T-cell (primary cell): ENCODE measurements at regions not wholly inside any gene's neighbourhood (a gene's known extent, or its start where the extent isn't known, plus 50 kb on each side); places are given as distances from the start of the nearest gene placed in this dataset.

Experiments
- ATAC-seq, 4 experiments: fragments of 200-7000 bp in 3 of 4; fragments of 150-1000 bp in 1 of 4; cut with Tn5 transposase; replicated peaks in 1 of 4; 1 replicate in 3 of 4; 2 replicates in 1 of 4; pipeline ENCODE4 v1.10.0; 2021; ENCODE audit warnings: moderate library complexity in 3 of 4, mild to moderate bottlenecking in 2 of 4, moderate number of reproducible peaks in 1 of 4
- CTCF ChIA-PET, 2 donors: fragments of 300-600 bp; sonication (Branson Sonifier 250); formaldehyde crosslinking; loops; one replicate each; lab custom pipeline; 2022; ENCODE audit warnings: antibody characterized with exemption in 2 of 2; lab: Charles Lee
- POLR2A ChIA-PET, 2 donors: fragments of 300-600 bp; sonication (Branson Sonifier 250); formaldehyde crosslinking; loops; one replicate each; lab custom pipeline; 2022; ENCODE audit warnings: antibody characterized with exemption in 2 of 2; lab: Charles Lee
- DNase-seq, 35 experiments: peaks; one replicate each; pipeline versions ENCODE4 v3.0.0 to v3.0.0-alpha.2; 2013 to 2023
- H3K27ac ChIP-seq: one replicate; pipeline ENCODE4 v1.5.1; 2013; ENCODE audit warnings: low read length
- H3K27me3 ChIP-seq, 2 experiments: replicated peaks in 1 of 2; 1 replicate in 1 of 2; 2 replicates in 1 of 2; pipeline versions ENCODE4 v1.6.1 to v1.7.0; 2013; ENCODE audit warnings: low read length in 1 of 2, mixed read lengths in 1 of 2; ENCODE audit not compliant: control insufficient read depth in 2 of 2, insufficient read depth in 2 of 2; ENCODE audit errors: extremely low read depth in 1 of 2
- H3K36me3 ChIP-seq, 2 donors: 1 replicate in 1 of 2; 2 replicates in 1 of 2; pipeline versions ENCODE4 v1.6.1 to v1.7.0; 2013; ENCODE audit warnings: low read length in 1 of 2; ENCODE audit not compliant: control insufficient read depth in 2 of 2, insufficient read depth in 1 of 2; ENCODE audit errors: extremely low read depth in 1 of 2
- H3K4me1 ChIP-seq, 2 experiments: 1 replicate in 1 of 2; 2 replicates in 1 of 2; pipeline versions ENCODE4 v1.6.1 to v1.7.0; 2013; ENCODE audit warnings: low read length in 2 of 2, mixed read lengths in 1 of 2; ENCODE audit not compliant: insufficient read depth in 2 of 2, control insufficient read depth in 1 of 2; ENCODE audit errors: extremely low read depth in 1 of 2
- H3K4me3 ChIP-seq, 2 donors: 1 replicate in 1 of 2; 2 replicates in 1 of 2; pipeline versions ENCODE4 v1.5.1 to v1.7.0; 2013; ENCODE audit warnings: mild to moderate bottlenecking in 2 of 2, low read length in 1 of 2, moderate library complexity in 1 of 2; ENCODE audit not compliant: control insufficient read depth in 1 of 2; ENCODE audit errors: extremely low read depth in 1 of 2
- H3K9me3 ChIP-seq: 2 replicates; pipeline ENCODE4 v1.7.0; 2013
- H3K27ac Mint-ChIP-seq, 2 donors: one replicate each; pipeline ENCODE4 v1.8.0; 2020 to 2021; ENCODE audit warnings: mild to moderate bottlenecking in 2 of 2, mixed read lengths in 2 of 2
- H3K27me3 Mint-ChIP-seq, 2 donors: one replicate each; pipeline ENCODE4 v1.8.0; 2021 to 2022; ENCODE audit warnings: mixed read lengths in 2 of 2
- H3K36me3 Mint-ChIP-seq: one replicate; pipeline ENCODE4 v1.8.0; 2021; ENCODE audit warnings: mixed read lengths
- H3K4me1 Mint-ChIP-seq, 3 donors: one replicate each; pipeline ENCODE4 v1.8.0; 2020 to 2022; ENCODE audit warnings: mixed read lengths in 3 of 3, mild to moderate bottlenecking in 1 of 3
- H3K4me3 Mint-ChIP-seq, 3 donors: one replicate each; pipeline ENCODE4 v1.8.0; 2020 to 2022; ENCODE audit warnings: mild to moderate bottlenecking in 3 of 3, mixed read lengths in 3 of 3, moderate library complexity in 3 of 3
- H3K9me3 Mint-ChIP-seq, 3 donors: one replicate each; pipeline ENCODE4 v1.8.0; 2020 to 2022; ENCODE audit warnings: mixed read lengths in 3 of 3
- WGBS: methylation state at CpG from one replicate; pipeline ENCODE4 v1.1.5; 2013; ENCODE audit warnings: missing lambda C conversion rate; ENCODE audit not compliant: insufficient coverage; 5-methylcytosine and 5-hydroxymethylcytosine counted together

- no peaks in the 10 kb centered on the region for H3K36me3 ChIP-seq
- H3K9me3 ChIP-seq: no peaks in the 10 kb centered on the region
- ATAC-seq (no peak), DNase-seq (no peak)
- Mint-ChIP-seq H3K9me3 (no peaks in the 10 kb centered on the region), H3K4me3 (no peak overlapping the region), H3K27ac (no peak overlapping the region), H3K36me3 (no peaks in the 10 kb centered on the region), H3K4me1 (no peaks in the 10 kb centered on the region), H3K27me3 (peaks cover 0 to 4% of the 10 kb centered on the region in 2 donors)
- ChIA-PET CTCF (no interaction called here), POLR2A (no interaction called here)
- WGBS: 78% methylated on average over 6 of the region's 6 CpGs
- no peaks in the 10 kb centered on the region for H3K4me1 ChIP-seq
- H3K4me3 ChIP-seq: no peak overlapping the region
- H3K27ac ChIP-seq: no peak overlapping the region
- H3K27me3 ChIP-seq: peaks cover 0 to 2% of the 10 kb centered on the region in 2 experiments
These were observed 254.1 kb downstream of the FGF9 start for GRCh38 chr13:21924958-21925357.

GRCh38 chr13:21925720-21926119, 254.8 kb downstream of the FGF9 start:
- ChIA-PET CTCF (no interaction called here), POLR2A (no interaction called here)
- Histone ChIP-seq H3K9me3 (no peaks in the 10 kb centered on the region), H3K4me1 (no peaks in the 10 kb centered on the region), H3K36me3 (no peaks in the 10 kb centered on the region), H3K4me3 (no peak overlapping the region), H3K27me3 (peaks cover 0 to 2% of the 10 kb centered on the region in 2 experiments), H3K27ac (no peak overlapping the region)
- no peaks in the 10 kb centered on the region for H3K9me3 Mint-ChIP-seq
- 86% methylated on average over 1 of the region's 6 CpGs for WGBS
- H3K4me3 Mint-ChIP-seq: no peak overlapping the region
- H3K27me3 Mint-ChIP-seq: peaks cover 0 to 4% of the 10 kb centered on the region in 2 donors
- ATAC-seq: no peak
- peaks cover 0 to 1% (median 0%) of the 10 kb centered on the region in 3 donors for H3K4me1 Mint-ChIP-seq
- no peak for DNase-seq
- H3K27ac Mint-ChIP-seq: no peak overlapping the region
- no peaks in the 10 kb centered on the region for H3K36me3 Mint-ChIP-seq

- no peaks in the 10 kb centered on the region for H3K4me1 ChIP-seq
- no peaks in the 10 kb centered on the region for H3K36me3 Mint-ChIP-seq
- no peaks in the 10 kb centered on the region for H3K9me3 Mint-ChIP-seq
- H3K27ac Mint-ChIP-seq: no peak overlapping the region
- DNase-seq (no peak), ATAC-seq (no peak)
- no peaks in the 10 kb centered on the region for H3K36me3 ChIP-seq
- ChIA-PET CTCF (no interaction called here), POLR2A (interaction anchor here in 1 of 2 donors (0.6 kb wide), 1 partner anchor 10 kb away, joined by 3 read pairs; no protein-coding TSS in a partner anchor)
- H3K27me3 ChIP-seq: peaks cover 0 to 3% of the 10 kb centered on the region in 2 experiments
- peaks cover 0 to 3% (median 0%) of the 10 kb centered on the region in 3 donors for H3K4me1 Mint-ChIP-seq
- WGBS: 84% methylated on average over 14 of the region's 15 CpGs
- H3K27me3 Mint-ChIP-seq: peaks cover 0 to 4% of the 10 kb centered on the region in 2 donors
- H3K4me3 ChIP-seq: no peak overlapping the region
- no peak overlapping the region for H3K27ac ChIP-seq
- H3K4me3 Mint-ChIP-seq: no peak overlapping the region
- H3K9me3 ChIP-seq: no peaks in the 10 kb centered on the region
These were observed 258.5 kb downstream of the FGF9 start for GRCh38 chr13:21929400-21929799.

GRCh38 chr13:21930536-21930935, 259.7 kb downstream of the FGF9 start:
- H3K36me3 ChIP-seq: no peaks in the 10 kb centered on the region
- H3K4me3 ChIP-seq: no peak overlapping the region
- DNase-seq: no peak
- Mint-ChIP-seq H3K27me3 (peaks cover 0 to 4% of the 10 kb centered on the region in 2 donors), H3K4me1 (peaks cover 0 to 3% (median 0%) of the 10 kb centered on the region in 3 donors), H3K36me3 (no peaks in the 10 kb centered on the region), H3K4me3 (no peak overlapping the region), H3K27ac (no peak overlapping the region), H3K9me3 (no peaks in the 10 kb centered on the region)
- H3K27ac ChIP-seq: no peak overlapping the region
- H3K9me3 ChIP-seq: no peaks in the 10 kb centered on the region
- ChIA-PET CTCF (interaction anchor here in 1 of 2 donors (0.5 kb wide), 1 partner anchor 260 kb away, joined by 3 read pairs; the partner anchor contains the start of gene FGF9), POLR2A (no interaction called here)
- no peak for ATAC-seq
- 34% methylated on average over 4 of the region's 6 CpGs for WGBS
- H3K4me1 ChIP-seq: no peaks in the 10 kb centered on the region
- peaks cover 0 to 3% of the 10 kb centered on the region in 2 experiments for H3K27me3 ChIP-seq

- Histone ChIP-seq H3K27me3 (peaks cover 0 to 3% of the 10 kb centered on the region in 2 experiments), H3K4me3 (no peak overlapping the region), H3K9me3 (no peaks in the 10 kb centered on the region), H3K27ac (no peak overlapping the region), H3K36me3 (no peaks in the 10 kb centered on the region), H3K4me1 (no peaks in the 10 kb centered on the region)
- CTCF ChIA-PET: no interaction called here
- Mint-ChIP-seq H3K27me3 (no peaks in the 10 kb centered on the region), H3K9me3 (no peaks in the 10 kb centered on the region), H3K4me1 (peaks cover 0 to 3% (median 0%) of the 10 kb centered on the region in 3 donors), H3K27ac (no peak overlapping the region), H3K36me3 (no peaks in the 10 kb centered on the region), H3K4me3 (no peak overlapping the region)
- no CpG with 5 or more reads among the region's 2 CpGs for WGBS
- no peak for ATAC-seq
- no peak for DNase-seq
- POLR2A ChIA-PET: no interaction called here
These were observed 261.7 kb downstream of the FGF9 start for GRCh38 chr13:21932578-21932977.

GRCh38 chr13:21932996-21933395, 262.1 kb downstream of the FGF9 start:
- H3K4me1 Mint-ChIP-seq: peaks cover 0 to 3% (median 0%) of the 10 kb centered on the region in 3 donors
- no peaks in the 10 kb centered on the region for H3K36me3 ChIP-seq
- ATAC-seq: no peak
- peaks cover 0 to 3% of the 10 kb centered on the region in 2 experiments for H3K27me3 ChIP-seq
- no peaks in the 10 kb centered on the region for H3K9me3 ChIP-seq
- H3K27ac ChIP-seq: no peak overlapping the region
- H3K27me3 Mint-ChIP-seq: peaks cover 0 to 1% of the 10 kb centered on the region in 2 donors
- H3K4me3 Mint-ChIP-seq: no peak overlapping the region
- no peak overlapping the region for H3K27ac Mint-ChIP-seq
- POLR2A ChIA-PET: no interaction called here
- no peak overlapping the region for H3K4me3 ChIP-seq
- H3K4me1 ChIP-seq: no peaks in the 10 kb centered on the region
- H3K9me3 Mint-ChIP-seq: no peaks in the 10 kb centered on the region
- WGBS: 94% methylated on average over 2 of the region's 6 CpGs
- CTCF ChIA-PET: no interaction called here
- DNase-seq: no peak
- no peaks in the 10 kb centered on the region for H3K36me3 Mint-ChIP-seq

- Histone ChIP-seq H3K4me3 (no peak overlapping the region), H3K27ac (no peak overlapping the region), H3K36me3 (no peaks in the 10 kb centered on the region), H3K27me3 (peaks cover 0 to 3% of the 10 kb centered on the region in 2 experiments), H3K4me1 (no peaks in the 10 kb centered on the region), H3K9me3 (no peaks in the 10 kb centered on the region)
- ATAC-seq: no peak
- no peak for DNase-seq
- Mint-ChIP-seq H3K27me3 (peaks cover 0 to 1% of the 10 kb centered on the region in 2 donors), H3K4me3 (no peak overlapping the region), H3K27ac (no peak overlapping the region), H3K4me1 (peaks cover 0 to 3% (median 0%) of the 10 kb centered on the region in 3 donors), H3K9me3 (no peaks in the 10 kb centered on the region), H3K36me3 (no peaks in the 10 kb centered on the region)
- WGBS: 92% methylated on average over 9 of the region's 9 CpGs
- POLR2A ChIA-PET: no interaction called here
- CTCF ChIA-PET: no interaction called here
These were observed 263.4 kb downstream of the FGF9 start for GRCh38 chr13:21934284-21934683.
